C4-2B (cell line): ENCODE measurements at regions not wholly inside any gene's neighbourhood (a gene's known extent, or its start where the extent isn't known, plus 50 kb on each side); places are given as distances from the start of the nearest gene placed in this dataset.

Experiments
- ZFX ChIP-seq: fragments of 450-650 bp; IDR thresholded peaks from 2 replicates; pipeline ENCODE4 v1.6.1; 2017
- TF ChIP-seq, protein P1 (sequence below): fragments of 450-650 bp; conservative IDR thresholded peaks from 2 replicates; pipeline ENCODE4 v1.5.1; 2017; ENCODE audit warnings: mild to moderate bottlenecking

DNA sequence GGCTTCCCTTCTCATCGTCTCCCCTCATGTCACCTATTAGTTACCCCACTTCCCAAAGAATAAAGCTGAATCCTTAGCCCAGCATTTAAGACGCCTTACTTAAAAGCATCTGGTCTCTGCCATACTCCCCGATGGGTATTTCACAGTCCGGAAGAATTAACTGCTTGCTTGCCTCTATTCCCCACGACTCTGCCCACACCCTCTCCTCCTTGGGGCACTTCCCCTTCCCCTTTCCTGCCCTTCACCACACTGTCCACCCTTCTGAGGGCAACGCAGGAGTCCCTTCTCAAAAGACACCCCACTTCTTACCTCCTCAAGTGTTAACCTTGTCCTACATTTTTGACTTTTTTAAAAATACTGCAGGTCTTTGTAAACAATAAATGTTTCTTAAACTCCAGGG is 60.1 kb upstream of the RMP24 start:
- TF ChIP-seq, protein P1, sequence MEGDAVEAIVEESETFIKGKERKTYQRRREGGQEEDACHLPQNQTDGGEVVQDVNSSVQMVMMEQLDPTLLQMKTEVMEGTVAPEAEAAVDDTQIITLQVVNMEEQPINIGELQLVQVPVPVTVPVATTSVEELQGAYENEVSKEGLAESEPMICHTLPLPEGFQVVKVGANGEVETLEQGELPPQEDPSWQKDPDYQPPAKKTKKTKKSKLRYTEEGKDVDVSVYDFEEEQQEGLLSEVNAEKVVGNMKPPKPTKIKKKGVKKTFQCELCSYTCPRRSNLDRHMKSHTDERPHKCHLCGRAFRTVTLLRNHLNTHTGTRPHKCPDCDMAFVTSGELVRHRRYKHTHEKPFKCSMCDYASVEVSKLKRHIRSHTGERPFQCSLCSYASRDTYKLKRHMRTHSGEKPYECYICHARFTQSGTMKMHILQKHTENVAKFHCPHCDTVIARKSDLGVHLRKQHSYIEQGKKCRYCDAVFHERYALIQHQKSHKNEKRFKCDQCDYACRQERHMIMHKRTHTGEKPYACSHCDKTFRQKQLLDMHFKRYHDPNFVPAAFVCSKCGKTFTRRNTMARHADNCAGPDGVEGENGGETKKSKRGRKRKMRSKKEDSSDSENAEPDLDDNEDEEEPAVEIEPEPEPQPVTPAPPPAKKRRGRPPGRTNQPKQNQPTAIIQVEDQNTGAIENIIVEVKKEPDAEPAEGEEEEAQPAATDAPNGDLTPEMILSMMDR, result no peak
- TF ChIP-seq ZFX, result no peak
